Hematopoietic multipotent progenitor cell treated with erythropoietin and hydrocortisone succinate and interleukin-3 and kit ligand, for 8 days (in vitro differentiated cells): ENCODE measurements at regions not wholly inside any gene's neighbourhood (a gene's known extent, or its start where the extent isn't known, plus 50 kb on each side); places are given as distances from the start of the nearest gene placed in this dataset.
"Not testable (repeated sequence)": the region's sequence is repeated elsewhere in the genome, so short reads cannot be mapped to it uniquely, and the experiment has no call there.

ENCODE experiments used
- DNase-seq: peaks from one replicate; pipeline ENCODE4 v3.0.0-alpha.2; 2015

- no peak for DNase-seq
These were observed 834.0 kb downstream of the CDH11 start for GRCh38 chr16:64287655-64288528.

- no peak for DNase-seq
These were observed 839.7 kb downstream of the CDH11 start for GRCh38 chr16:64282181-64282580.

- DNase-seq: no peak
These were observed 841.5 kb downstream of the CDH11 start for GRCh38 chr16:64280317-64280716.

- no peak for DNase-seq
These were observed 843.7 kb downstream of the CDH11 start for GRCh38 chr16:64278196-64278595.

- DNase-seq: no peak
These were observed 845.2 kb downstream of the CDH11 start for GRCh38 chr16:64276646-64277045.

GRCh38 chr16:64272028-64272427 lies 849.8 kb downstream of the CDH11 start:
- no peak for DNase-seq

- no peak for DNase-seq
These were observed 852.1 kb downstream of the CDH11 start for GRCh38 chr16:64269756-64270155.

- no peak for DNase-seq
These were observed 856.1 kb downstream of the CDH11 start for GRCh38 chr16:64265756-64266155.

GRCh38 chr16:64260631-64261401 lies 861.0 kb downstream of the CDH11 start:
- DNase-seq: not testable (repeated sequence)

- DNase-seq: no peak
These were observed 867.2 kb downstream of the CDH11 start for GRCh38 chr16:64254443-64255367.

GRCh38 chr16:64253525-64253924 lies 868.3 kb downstream of the CDH11 start:
- no peak for DNase-seq

GRCh38 chr16:64253096-64253495 lies 868.8 kb downstream of the CDH11 start:
- DNase-seq: no peak

- DNase-seq: no peak
These were observed 870.1 kb downstream of the CDH11 start for GRCh38 chr16:64251742-64252141.

- DNase-seq: no peak
These were observed 871.0 kb downstream of the CDH11 start for GRCh38 chr16:64250866-64251265.

- DNase-seq: no peak
These were observed 879.4 kb downstream of the CDH11 start for GRCh38 chr16:64242492-64242891.

- DNase-seq: no peak
These were observed 881.3 kb downstream of the CDH11 start for GRCh38 chr16:64240586-64240985.

- DNase-seq: no peak
These were observed 883.3 kb downstream of the CDH11 start for GRCh38 chr16:64238571-64238970.

GRCh38 chr16:64236316-64236715 lies 885.5 kb downstream of the CDH11 start:
- no peak for DNase-seq

GRCh38 chr16:64234200-64234599 lies 887.7 kb downstream of the CDH11 start:
- DNase-seq: no peak

GRCh38 chr16:64225696-64226095 lies 896.2 kb downstream of the CDH11 start:
- no peak for DNase-seq

- no peak for DNase-seq
These were observed 896.8 kb downstream of the CDH11 start for GRCh38 chr16:64225036-64225435.

GRCh38 chr16:64217789-64218535 lies 903.9 kb downstream of the CDH11 start:
- DNase-seq: no peak
